ENCODE measurements at regions not wholly inside any gene's neighbourhood (a gene's known extent, or its start where the extent isn't known, plus 50 kb on each side); places are given as distances from the start of the nearest gene placed in this dataset.
A peak's percentile ranks its signal among the peaks of the same experiment; 100 is the strongest.

- peaks cover 22% of the 10 kb centered on the region for H3K36me3 Mint-ChIP-seq (ENCODE audit: low read depth)
These were observed 216.6 kb downstream of the MRPL39 start for GRCh38 chr21:25390701-25391100.

GRCh38 chr21:25387665-25388064 lies 219.6 kb downstream of the MRPL39 start:
- H3K36me3 Mint-ChIP-seq (ENCODE audit: low read depth) = peaks cover 17% of the 10 kb centered on the region
- H3K27me3 Mint-ChIP-seq = peaks cover under 1% of the 10 kb centered on the region
- no peaks in the 10 kb centered on the region for H3K9me3 Mint-ChIP-seq
- no peak overlapping the region for H3K27ac Mint-ChIP-seq
- H3K4me1 Mint-ChIP-seq (ENCODE audit: low read depth) = peaks cover 16% of the 10 kb centered on the region
- no peak overlapping the region for H3K4me3 Mint-ChIP-seq

More at GRCh38 chr21:25390701-25391100, 216.6 kb downstream of the MRPL39 start:
- no peak overlapping the region for H3K4me3 Mint-ChIP-seq
- peaks cover 25% of the 10 kb centered on the region for H3K4me1 Mint-ChIP-seq (ENCODE audit: low read depth)
- H3K27ac Mint-ChIP-seq = no peak overlapping the region
- H3K9me3 Mint-ChIP-seq = no peaks in the 10 kb centered on the region
- no peaks in the 10 kb centered on the region for H3K27me3 Mint-ChIP-seq

- Mint-ChIP-seq H3K9me3 (no peaks in the 10 kb centered on the region), H3K36me3 (ENCODE audit: low read depth) (peaks cover 10% of the 10 kb centered on the region), H3K27ac (no peak overlapping the region), H3K4me1 (ENCODE audit: low read depth) (peaks cover 12% of the 10 kb centered on the region), H3K27me3 (peaks cover 13% of the 10 kb centered on the region), H3K4me3 (no peak overlapping the region)
These were observed 221.3 kb downstream of the MRPL39 start for GRCh38 chr21:25385911-25386474.

GRCh38 chr21:25385341-25385740 lies 221.9 kb downstream of the MRPL39 start:
- Mint-ChIP-seq H3K36me3 (ENCODE audit: low read depth) (peaks cover 5% of the 10 kb centered on the region), H3K9me3 (no peaks in the 10 kb centered on the region), H3K27ac (no peak overlapping the region), H3K27me3 (peaks cover 16% of the 10 kb centered on the region), H3K4me3 (no peak overlapping the region), H3K4me1 (ENCODE audit: low read depth) (peaks cover 6% of the 10 kb centered on the region)

GRCh38 chr21:25384782-25385181 lies 222.5 kb downstream of the MRPL39 start:
- peaks cover 5% of the 10 kb centered on the region for H3K4me1 Mint-ChIP-seq (ENCODE audit: low read depth)
- peaks cover 16% of the 10 kb centered on the region for H3K27me3 Mint-ChIP-seq
- no peak overlapping the region for H3K4me3 Mint-ChIP-seq
- peaks cover 3% of the 10 kb centered on the region for H3K36me3 Mint-ChIP-seq (ENCODE audit: low read depth)
- no peak overlapping the region for H3K27ac Mint-ChIP-seq
- no peaks in the 10 kb centered on the region for H3K9me3 Mint-ChIP-seq

GRCh38 chr21:25383545-25383944 lies 223.7 kb downstream of the MRPL39 start:
- peaks cover 16% of the 10 kb centered on the region for H3K27me3 Mint-ChIP-seq
- H3K36me3 Mint-ChIP-seq (ENCODE audit: low read depth) = no peaks in the 10 kb centered on the region
- H3K4me3 Mint-ChIP-seq = no peak overlapping the region
- peaks cover 5% of the 10 kb centered on the region for H3K4me1 Mint-ChIP-seq (ENCODE audit: low read depth)
- H3K27ac Mint-ChIP-seq = no peak overlapping the region
- no peaks in the 10 kb centered on the region for H3K9me3 Mint-ChIP-seq

GRCh38 chr21:25381936-25382452 lies 225.3 kb downstream of the MRPL39 start:
- Mint-ChIP-seq H3K36me3 (ENCODE audit: low read depth) (no peaks in the 10 kb centered on the region), H3K27me3 (peaks cover 16% of the 10 kb centered on the region), H3K4me3 (no peak overlapping the region), H3K9me3 (no peaks in the 10 kb centered on the region), H3K4me1 (ENCODE audit: low read depth) (peaks cover 9% of the 10 kb centered on the region), H3K27ac (no peak overlapping the region)

DNA sequence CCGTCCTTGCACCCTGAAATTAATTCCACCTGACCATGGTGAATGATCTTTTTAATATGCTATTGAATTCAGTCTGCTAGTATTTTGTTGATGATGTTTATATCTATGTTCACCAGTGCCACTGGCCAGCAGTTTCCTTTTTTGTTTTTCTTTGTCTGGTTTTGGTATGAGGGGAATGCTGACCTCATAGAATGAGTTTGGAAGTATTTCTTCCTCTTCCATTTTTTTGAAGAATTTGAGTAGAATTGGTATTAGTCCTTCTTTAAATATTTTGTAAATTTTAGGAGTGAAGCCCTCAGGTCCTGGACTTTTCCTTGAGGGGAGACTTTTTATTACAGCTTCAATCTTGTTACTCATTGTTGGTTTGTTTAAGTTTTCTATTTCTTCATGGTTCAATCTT lies 231.6 kb downstream of the MRPL39 start:
- Mint-ChIP-seq H3K4me3 (no peak overlapping the region), H3K27me3 (peaks cover 8% of the 10 kb centered on the region), H3K9me3 (no peaks in the 10 kb centered on the region), H3K27ac (no peak overlapping the region), H3K36me3 (ENCODE audit: low read depth) (no peaks in the 10 kb centered on the region), H3K4me1 (ENCODE audit: low read depth) (peaks cover 12% of the 10 kb centered on the region)

DNA sequence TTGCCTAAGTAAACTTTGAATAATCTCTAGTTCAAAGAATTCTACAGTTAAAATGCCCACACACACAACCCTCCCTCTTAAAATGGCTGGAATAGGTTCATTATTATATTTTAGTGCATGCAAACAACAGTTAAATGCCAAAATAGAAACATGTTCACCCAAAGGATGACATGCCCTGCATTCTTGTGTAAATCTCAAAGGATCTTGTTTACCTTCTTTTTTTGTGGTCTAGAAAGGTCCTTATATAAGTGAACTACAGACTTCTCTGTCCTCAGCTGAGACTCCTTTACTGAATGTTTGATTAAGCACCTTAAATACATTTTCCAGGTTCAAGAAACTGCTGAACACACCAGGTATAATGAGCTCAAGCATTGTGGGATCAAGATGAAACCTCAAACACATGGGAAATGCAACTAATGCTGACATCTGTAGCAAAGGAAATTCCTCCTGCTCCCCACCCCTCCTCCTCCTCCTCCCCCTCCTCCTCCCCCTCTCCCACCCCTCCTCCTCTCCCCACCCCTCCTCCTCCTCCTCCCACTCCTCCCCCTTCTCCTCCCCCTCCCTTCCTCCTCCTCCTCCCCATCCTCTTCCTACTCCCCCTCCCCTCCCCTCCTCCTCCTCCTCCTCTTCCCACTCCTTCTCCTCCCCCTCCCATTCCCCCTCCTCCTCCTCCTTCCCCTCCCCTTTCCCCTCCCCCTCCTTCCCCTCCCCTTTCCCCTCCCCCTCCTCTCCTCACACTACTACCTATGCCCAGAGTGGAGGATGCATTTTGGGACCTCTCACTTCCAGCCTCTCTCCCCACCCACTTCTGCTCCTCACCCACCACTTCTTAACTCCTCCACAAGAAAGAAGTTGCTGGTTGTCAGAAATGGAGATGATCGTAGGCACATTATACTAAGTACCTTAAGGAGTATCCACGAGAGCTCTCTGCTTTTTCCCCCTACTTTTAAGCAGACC lies 233.9 kb downstream of the MRPL39 start:
- Mint-ChIP-seq H3K4me3 (no peak overlapping the region), H3K4me1 (ENCODE audit: low read depth) (peaks cover 17% of the 10 kb centered on the region), H3K36me3 (ENCODE audit: low read depth) (no peaks in the 10 kb centered on the region), H3K9me3 (no peaks in the 10 kb centered on the region), H3K27me3 (peaks cover 8% of the 10 kb centered on the region), H3K27ac (no peak overlapping the region)

DNA sequence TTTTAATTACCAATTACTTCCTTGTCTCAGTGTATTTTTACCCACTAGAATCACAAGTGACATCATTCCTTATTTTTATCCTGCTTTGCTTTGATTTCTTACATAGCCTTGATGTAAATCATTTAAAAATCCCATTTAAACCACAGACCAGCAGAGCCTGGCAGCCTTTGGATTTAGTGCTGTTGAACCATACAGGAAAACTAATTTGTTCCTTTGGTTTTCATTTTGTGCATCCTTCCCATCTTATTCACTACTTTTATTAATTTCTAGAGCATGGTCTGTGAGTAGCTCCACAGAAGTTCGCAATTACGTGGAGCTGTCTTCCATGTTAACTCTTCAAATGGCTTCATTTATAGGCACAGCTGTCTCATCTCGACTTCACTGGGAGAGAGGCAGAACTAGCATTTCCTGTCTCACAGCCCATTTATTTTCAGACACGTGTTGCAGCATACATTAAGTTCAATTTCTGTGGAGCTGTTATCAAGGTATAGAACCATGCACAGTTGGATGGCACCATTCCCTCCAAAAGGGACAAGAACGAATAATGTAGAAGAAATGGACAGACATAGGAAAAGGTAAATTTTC lies 235.3 kb downstream of the MRPL39 start:
- Mint-ChIP-seq H3K27me3 (peaks cover 17% of the 10 kb centered on the region), H3K4me1 (ENCODE audit: low read depth) (peaks cover 14% of the 10 kb centered on the region), H3K36me3 (ENCODE audit: low read depth) (no peaks in the 10 kb centered on the region), H3K4me3 (no peak overlapping the region), H3K9me3 (no peaks in the 10 kb centered on the region), H3K27ac (no peak overlapping the region)

DNA sequence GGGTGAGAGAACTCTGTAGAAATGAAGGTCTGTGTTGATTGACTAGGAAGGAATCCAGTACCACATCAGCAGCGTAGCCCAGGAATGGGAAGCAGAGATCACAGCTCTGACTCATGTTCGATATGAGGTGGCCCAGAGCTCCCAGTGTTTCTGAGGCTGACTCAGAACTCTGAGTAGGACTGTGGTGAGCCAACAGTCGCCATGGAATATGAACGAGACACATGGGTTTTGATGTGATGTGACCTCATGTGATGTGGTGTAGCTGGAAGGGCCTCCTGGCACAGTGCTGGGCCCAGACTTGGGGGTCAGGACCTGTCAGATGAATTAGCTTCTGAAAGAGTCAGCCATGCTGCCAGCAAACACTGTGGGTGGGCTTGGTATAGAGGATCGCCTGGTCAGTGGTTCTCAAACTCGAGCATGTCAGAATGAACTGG lies 237.0 kb downstream of the MRPL39 start:
- no peaks in the 10 kb centered on the region for H3K36me3 Mint-ChIP-seq (ENCODE audit: low read depth)
- no peaks in the 10 kb centered on the region for H3K9me3 Mint-ChIP-seq
- H3K4me3 Mint-ChIP-seq = no peak overlapping the region
- H3K4me1 Mint-ChIP-seq (ENCODE audit: low read depth) = peaks cover 14% of the 10 kb centered on the region
- peak overlapping the region; percentile 23 for H3K27ac Mint-ChIP-seq
- H3K27me3 Mint-ChIP-seq = peaks cover 18% of the 10 kb centered on the region

GRCh38 chr21:25369524-25370300 lies 237.6 kb downstream of the MRPL39 start:
- H3K4me3 Mint-ChIP-seq = no peak overlapping the region
- H3K36me3 Mint-ChIP-seq (ENCODE audit: low read depth) = no peaks in the 10 kb centered on the region

GRCh38 chr21:25368531-25368930 lies 238.8 kb downstream of the MRPL39 start:
- Mint-ChIP-seq H3K4me1 (ENCODE audit: low read depth) (peaks cover 10% of the 10 kb centered on the region), H3K36me3 (ENCODE audit: low read depth) (no peaks in the 10 kb centered on the region), H3K4me3 (no peak overlapping the region), H3K9me3 (no peaks in the 10 kb centered on the region), H3K27ac (no peak overlapping the region), H3K27me3 (peaks cover 15% of the 10 kb centered on the region)

More at GRCh38 chr21:25369524-25370300, 237.6 kb downstream of the MRPL39 start:
- no peaks in the 10 kb centered on the region for H3K9me3 Mint-ChIP-seq
- peaks cover 18% of the 10 kb centered on the region for H3K27me3 Mint-ChIP-seq
- H3K27ac Mint-ChIP-seq = no peak overlapping the region
- peaks cover 14% of the 10 kb centered on the region for H3K4me1 Mint-ChIP-seq (ENCODE audit: low read depth)

DNA sequence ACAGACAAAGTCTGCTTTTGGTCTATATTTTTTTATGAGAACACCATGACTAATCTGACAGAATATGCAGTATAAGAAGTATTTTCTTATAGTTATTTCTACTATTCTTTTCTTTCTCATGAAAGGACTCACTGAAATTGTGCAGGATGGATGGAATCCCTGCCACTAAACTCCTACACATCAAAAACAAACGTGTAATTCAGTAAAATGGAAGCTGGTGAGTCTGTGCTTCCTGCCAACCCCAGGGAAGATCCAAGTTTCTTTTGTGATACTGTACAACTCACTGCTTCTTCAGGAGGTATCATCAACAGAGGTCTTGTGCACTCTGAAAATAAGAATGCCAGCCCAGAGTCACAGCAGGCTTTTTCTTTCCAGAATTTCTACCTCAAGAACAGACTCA lies 241.2 kb downstream of the MRPL39 start:
- no peak overlapping the region for H3K27ac Mint-ChIP-seq
- H3K27me3 Mint-ChIP-seq = peaks cover 11% of the 10 kb centered on the region
- H3K4me3 Mint-ChIP-seq = no peak overlapping the region
- no peaks in the 10 kb centered on the region for H3K9me3 Mint-ChIP-seq
- peaks cover 22% of the 10 kb centered on the region for H3K4me1 Mint-ChIP-seq (ENCODE audit: low read depth)
- H3K36me3 Mint-ChIP-seq (ENCODE audit: low read depth) = no peaks in the 10 kb centered on the region

Data from stimulated activated naive CD8-positive, alpha-beta T cell treated with anti-CD3 and anti-CD28 coated beads, Interleukin-15, Interleukin-2, amounts not matched to agents 100 ng/mL and 50 ng/mL, for 24 hours (primary cell).